NB4 (cell line): ENCODE measurements at regions not wholly inside any gene's neighbourhood (a gene's known extent, or its start where the extent isn't known, plus 50 kb on each side); places are given as distances from the start of the nearest gene placed in this dataset.

ENCODE experiments used
- DNase-seq: peaks from one replicate; pipeline ENCODE4 v3.0.0; 2010; ENCODE audit warnings: low read depth
- H3K4me3 ChIP-seq: one replicate; pipeline ENCODE4 v1.5.1; 2011; ENCODE audit warnings: mild to moderate bottlenecking, low read depth, low read length, moderate library complexity
- CTCF ChIP-seq: IDR thresholded peaks from one replicate; pipeline ENCODE4 v1.5.1; 2012; ENCODE audit warnings: low read depth, low read length
- MAX ChIP-seq: IDR thresholded peaks from 2 replicates; pipeline ENCODE4 v1.6.1; 2011; ENCODE audit warnings: low read depth, low read length
- MYC ChIP-seq: IDR thresholded peaks from 2 replicates; pipeline ENCODE4 v1.6.1; 2011; ENCODE audit warnings: low read depth, low read length
- POLR2A ChIP-seq: IDR thresholded peaks from 2 replicates; pipeline ENCODE4 v1.6.1; 2011; ENCODE audit warnings: mild to moderate bottlenecking; ENCODE audit not compliant: insufficient read length; ENCODE audit errors: extremely low read depth

- no peak for DNase-seq
- no peak for TF ChIP-seq MAX
- no peak for TF ChIP-seq MYC
- TF ChIP-seq CTCF = no peak
- TF ChIP-seq POLR2A = no peak
- no peak overlapping the region for H3K4me3 ChIP-seq
Measured at GRCh38 chr10:123442901-123443300, 223.3 kb upstream of the GPR26 start.

- no peak for TF ChIP-seq MAX
- no peak for TF ChIP-seq CTCF
- no peak overlapping the region for H3K4me3 ChIP-seq
- DNase-seq = no peak
Measured at GRCh38 chr10:123443924-123444323, 222.2 kb upstream of the GPR26 start.

- H3K4me3 ChIP-seq = no peak overlapping the region
- TF ChIP-seq MAX = no peak
- TF ChIP-seq POLR2A = no peak
- TF ChIP-seq MYC = no peak
- TF ChIP-seq CTCF = no peak
- no peak for DNase-seq
Measured at GRCh38 chr10:123445261-123445775, 220.8 kb upstream of the GPR26 start.

GRCh38 chr10:123446449-123447156 is 219.6 kb upstream of the GPR26 start:
- H3K4me3 ChIP-seq = no peak overlapping the region
- DNase-seq = no peak
- no peak for TF ChIP-seq MYC
- no peak for TF ChIP-seq POLR2A
- TF ChIP-seq MAX = no peak
- TF ChIP-seq CTCF = no peak

GRCh38 chr10:123449234-123449962 is 216.8 kb upstream of the GPR26 start:
- no peak for DNase-seq
- no peak overlapping the region for H3K4me3 ChIP-seq
- TF ChIP-seq CTCF (no peak), POLR2A (no peak), MYC (no peak), MAX (no peak)
